ENCODE measurements at regions not wholly inside any gene's neighbourhood (a gene's known extent, or its start where the extent isn't known, plus 50 kb on each side); places are given as distances from the start of the nearest gene placed in this dataset.
"Not testable (repeated sequence)": the region's sequence is repeated elsewhere in the genome, so short reads cannot be mapped to it uniquely, and the experiment has no call there.

- H3K27me3 ChIP-seq (ENCODE audit: control insufficient read depth, low read length): no peaks in the 10 kb centered on the region
These were observed 444.7 kb upstream of the PODXL start for GRCh38 chr7:132001146-132001545.

GRCh38 chr7:131999193-131999592, 442.8 kb upstream of the PODXL start:
- H3K27me3 ChIP-seq (ENCODE audit: control insufficient read depth, low read length): no peaks in the 10 kb centered on the region
- H3K9me2 ChIP-seq (replicated peaks; ENCODE audit: control insufficient read depth, low read length): no peaks in the 10 kb centered on the region
- no peak overlapping the region for H3K4me3 ChIP-seq (ENCODE audit: low read length)
- no peak overlapping the region for H3K27ac ChIP-seq (ENCODE audit: low read depth, low read length)
- no peaks in the 10 kb centered on the region for H3K4me1 ChIP-seq (ENCODE audit: control insufficient read depth, low read length)
- H3K4me2 ChIP-seq (ENCODE audit: low read length): no peak overlapping the region
- H3K36me3 ChIP-seq (ENCODE audit: control insufficient read depth, low read length): no peaks in the 10 kb centered on the region
- H3F3A ChIP-seq (ENCODE audit: control insufficient read depth, insufficient read depth): no peaks in the 10 kb centered on the region
- TF ChIP-seq CTCF (IDR thresholded peaks at IDR 0.05; ENCODE audit: low read depth, low read length, poor library complexity, severe bottlenecking) (no peak), EZH2phosphoT487 (IDR thresholded peaks at IDR 0.05; ENCODE audit: borderline replicate concordance, low read length) (no peak)
- no peaks in the 10 kb centered on the region for H3K9me3 ChIP-seq (ENCODE audit: control insufficient read depth, insufficient read depth, low read length)
- no peaks in the 10 kb centered on the region for H3K79me2 ChIP-seq (ENCODE audit: control insufficient read depth, low read length)
- no peaks in the 10 kb centered on the region for H4K20me1 ChIP-seq (ENCODE audit: control insufficient read depth, insufficient read depth, low read depth, low read length)

More at GRCh38 chr7:132001146-132001545, 444.7 kb upstream of the PODXL start:
- no peak overlapping the region for H3K4me2 ChIP-seq (ENCODE audit: low read length)
- no peaks in the 10 kb centered on the region for H3K4me1 ChIP-seq (ENCODE audit: control insufficient read depth, low read length)
- H4K20me1 ChIP-seq (ENCODE audit: control insufficient read depth, insufficient read depth, low read depth, low read length): no peaks in the 10 kb centered on the region
- TF ChIP-seq CTCF (IDR thresholded peaks at IDR 0.05; ENCODE audit: low read depth, low read length, poor library complexity, severe bottlenecking) (no peak), EZH2phosphoT487 (IDR thresholded peaks at IDR 0.05; ENCODE audit: borderline replicate concordance, low read length) (no peak)
- no peaks in the 10 kb centered on the region for H3K36me3 ChIP-seq (ENCODE audit: control insufficient read depth, low read length)
- H3K27ac ChIP-seq (ENCODE audit: low read depth, low read length): no peak overlapping the region
- no peaks in the 10 kb centered on the region for H3K79me2 ChIP-seq (ENCODE audit: control insufficient read depth, low read length)
- no peak overlapping the region for H3K4me3 ChIP-seq (ENCODE audit: low read length)
- H3K9me2 ChIP-seq (replicated peaks; ENCODE audit: control insufficient read depth, low read length): no peaks in the 10 kb centered on the region
- no peaks in the 10 kb centered on the region for H3K9me3 ChIP-seq (ENCODE audit: control insufficient read depth, insufficient read depth, low read length)
- H3F3A ChIP-seq (ENCODE audit: control insufficient read depth, insufficient read depth): no peaks in the 10 kb centered on the region

GRCh38 chr7:131995324-131995723, 438.9 kb upstream of the PODXL start:
- Histone ChIP-seq H3K4me1 (ENCODE audit: control insufficient read depth, low read length) (no peaks in the 10 kb centered on the region), H3K27me3 (ENCODE audit: control insufficient read depth, low read length) (no peaks in the 10 kb centered on the region)
- TF ChIP-seq EZH2phosphoT487 (IDR thresholded peaks at IDR 0.05; ENCODE audit: borderline replicate concordance, low read length) (no peak), CTCF (IDR thresholded peaks at IDR 0.05; ENCODE audit: low read depth, low read length, poor library complexity, severe bottlenecking) (no peak)

GRCh38 chr7:131981069-131981468, 424.6 kb upstream of the PODXL start:
- not testable (repeated sequence) for H3K4me3 ChIP-seq (ENCODE audit: low read length); H4K20me1 ChIP-seq (ENCODE audit: control insufficient read depth, insufficient read depth, low read depth, low read length); H3F3A ChIP-seq (ENCODE audit: control insufficient read depth, insufficient read depth); H3K9me2 ChIP-seq (replicated peaks; ENCODE audit: control insufficient read depth, low read length); H3K9me3 ChIP-seq (ENCODE audit: control insufficient read depth, insufficient read depth, low read length); H3K79me2 ChIP-seq (ENCODE audit: control insufficient read depth, low read length); H3K4me1 ChIP-seq (ENCODE audit: control insufficient read depth, low read length); H3K36me3 ChIP-seq (ENCODE audit: control insufficient read depth, low read length); H3K27ac ChIP-seq (ENCODE audit: low read depth, low read length); H3K27me3 ChIP-seq (ENCODE audit: control insufficient read depth, low read length); H3K4me2 ChIP-seq (ENCODE audit: low read length)

More at GRCh38 chr7:131995324-131995723, 438.9 kb upstream of the PODXL start:
- H4K20me1 ChIP-seq (ENCODE audit: control insufficient read depth, insufficient read depth, low read depth, low read length): no peaks in the 10 kb centered on the region
- H3K9me3 ChIP-seq (ENCODE audit: control insufficient read depth, insufficient read depth, low read length): no peaks in the 10 kb centered on the region
- no peaks in the 10 kb centered on the region for H3K9me2 ChIP-seq (replicated peaks; ENCODE audit: control insufficient read depth, low read length)
- H3K27ac ChIP-seq (ENCODE audit: low read depth, low read length): no peak overlapping the region
- H3K4me3 ChIP-seq (ENCODE audit: low read length): no peak overlapping the region
- no peaks in the 10 kb centered on the region for H3K36me3 ChIP-seq (ENCODE audit: control insufficient read depth, low read length)
- no peaks in the 10 kb centered on the region for H3K79me2 ChIP-seq (ENCODE audit: control insufficient read depth, low read length)
- H3K4me2 ChIP-seq (ENCODE audit: low read length): no peak overlapping the region
- no peaks in the 10 kb centered on the region for H3F3A ChIP-seq (ENCODE audit: control insufficient read depth, insufficient read depth)

GRCh38 chr7:131978118-131978517, 421.7 kb upstream of the PODXL start:
- not testable (repeated sequence) for H3K9me2 ChIP-seq (replicated peaks; ENCODE audit: control insufficient read depth, low read length); H3K79me2 ChIP-seq (ENCODE audit: control insufficient read depth, low read length); H4K20me1 ChIP-seq (ENCODE audit: control insufficient read depth, insufficient read depth, low read depth, low read length); H3K4me3 ChIP-seq (ENCODE audit: low read length); H3F3A ChIP-seq (ENCODE audit: control insufficient read depth, insufficient read depth); H3K4me1 ChIP-seq (ENCODE audit: control insufficient read depth, low read length); H3K27ac ChIP-seq (ENCODE audit: low read depth, low read length); H3K27me3 ChIP-seq (ENCODE audit: control insufficient read depth, low read length); H3K4me2 ChIP-seq (ENCODE audit: low read length); H3K9me3 ChIP-seq (ENCODE audit: control insufficient read depth, insufficient read depth, low read length); H3K36me3 ChIP-seq (ENCODE audit: control insufficient read depth, low read length)
